GM20000 (cell line): ENCODE measurements at regions not wholly inside any gene's neighbourhood (a gene's known extent, or its start where the extent isn't known, plus 50 kb on each side); places are given as distances from the start of the nearest gene placed in this dataset.

Experiments used
- DNase-seq: peaks from one replicate; pipeline ENCODE4 v3.0.0; 2012; ENCODE audit warnings: low spot score
- CTCF ChIP-seq: IDR thresholded peaks from 2 replicates; pipeline ENCODE4 v1.5.1; 2012; ENCODE audit warnings: mild to moderate bottlenecking, control low read depth; ENCODE audit errors: extremely low read depth, missing control alignments

- DNase-seq, result no peak
- no peak for TF ChIP-seq CTCF
These were observed 613.0 kb upstream of the B3GALT2 start for GRCh38 chr1:193799371-193799770.

- DNase-seq, result no peak
- no peak for TF ChIP-seq CTCF
These were observed 607.8 kb upstream of the B3GALT2 start for GRCh38 chr1:193794239-193794638.

- no peak for TF ChIP-seq CTCF
- no peak for DNase-seq
These were observed 605.3 kb upstream of the B3GALT2 start for GRCh38 chr1:193791746-193792145.

GRCh38 chr1:193787061-193787460 lies 600.6 kb upstream of the B3GALT2 start:
- no peak for DNase-seq
- no peak for TF ChIP-seq CTCF

GRCh38 chr1:193785850-193786420 lies 599.5 kb upstream of the B3GALT2 start:
- no peak for TF ChIP-seq CTCF
- no peak for DNase-seq

DNA sequence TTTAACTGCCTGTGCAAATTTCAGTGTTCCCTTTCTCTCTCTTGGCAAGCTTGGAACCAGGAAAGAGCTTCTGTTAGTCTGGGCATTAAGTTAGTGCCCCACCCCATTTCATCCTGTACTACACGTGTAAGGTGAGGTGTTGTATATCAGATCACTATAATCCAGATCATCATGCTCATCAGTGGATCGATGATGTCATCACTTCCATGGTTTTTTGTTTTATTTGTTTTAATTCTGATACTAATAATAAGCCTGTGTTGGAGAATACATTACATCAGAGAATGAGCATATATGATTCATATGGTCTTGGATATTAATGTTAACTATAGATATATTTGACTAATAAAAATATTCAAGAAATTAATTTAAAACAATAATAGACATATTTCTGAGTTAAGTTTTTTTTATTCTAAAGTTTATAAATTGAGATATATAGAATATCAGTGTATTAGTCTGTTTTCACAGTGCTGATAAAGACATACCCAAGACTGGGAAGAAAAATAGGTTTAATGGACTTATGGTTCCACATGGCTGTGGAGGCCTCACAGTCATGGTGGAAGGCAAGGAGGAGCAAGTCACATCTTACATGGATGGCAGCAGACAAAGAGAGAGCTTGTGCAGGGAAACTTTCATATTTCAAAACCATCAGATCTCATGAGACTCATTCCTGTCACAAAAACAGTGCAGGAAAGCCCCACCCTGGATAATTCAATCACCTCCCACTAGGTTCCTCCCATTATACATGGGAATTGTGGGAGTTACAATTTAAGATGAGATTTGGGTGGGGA lies 588.3 kb upstream of the B3GALT2 start:
- no peak for DNase-seq
- no peak for TF ChIP-seq CTCF

- DNase-seq, result no peak
- no peak for TF ChIP-seq CTCF
These were observed 585.2 kb upstream of the B3GALT2 start for GRCh38 chr1:193771596-193771995.
